PC-9 (cell line): ENCODE measurements at regions not wholly inside any gene's neighbourhood (a gene's known extent, or its start where the extent isn't known, plus 50 kb on each side); places are given as distances from the start of the nearest gene placed in this dataset.

ENCODE experiments used
- BruUV-seq: library from RNA; stranded (reverse); fragments of 400-500 nt; replicated peaks from 2 replicates; lab custom pipeline; 2021; lab: Mats Ljungman, UMichigan
- CTCF ChIA-PET: fragments of 300-600 bp; sonication (Branson Sonifier 250); formaldehyde crosslinking; loops from one replicate; lab custom pipeline; 2022; ENCODE audit warnings: antibody characterized with exemption; lab: Charles Lee
- POLR2A ChIA-PET: fragments of 300-600 bp; sonication (Branson Sonifier 250); formaldehyde crosslinking; loops from one replicate; lab custom pipeline; 2022; ENCODE audit warnings: antibody characterized with exemption; ENCODE audit not compliant: unreplicated experiment; lab: Charles Lee
- DNase-seq, 2 experiments: peaks; one replicate each; pipeline versions ENCODE4 v3.0.0 to v3.0.0-alpha.2; 2015 to 2022; ENCODE audit warnings: mixed read lengths in 1 of 2
- H2AFZ ChIP-seq: fragments of 200-600 bp; sonication (generic); 2 replicates; pipeline ENCODE4 v1.8.1; 2017; ENCODE audit warnings: antibody characterized with exemption
- H3F3A ChIP-seq: fragments of 200-600 bp; sonication (generic); 2 replicates; pipeline ENCODE4 v1.8.1; 2017; ENCODE audit warnings: antibody characterized with exemption, mild to moderate bottlenecking, low read depth; ENCODE audit not compliant: insufficient read depth
- H3K27ac ChIP-seq: fragments of 200-600 bp; sonication (generic); 2 replicates; pipeline ENCODE4 v1.6.1; 2016; ENCODE audit warnings: mixed run types
- H3K27me3 ChIP-seq: fragments of 200-600 bp; sonication (generic); 2 replicates; pipeline ENCODE4 v1.6.1; 2016; ENCODE audit warnings: low read depth, mixed run types; ENCODE audit not compliant: insufficient read depth
- H3K36me3 ChIP-seq: fragments of 200-600 bp; sonication (generic); 2 replicates; pipeline ENCODE4 v1.6.1; 2016; ENCODE audit warnings: low read depth, mixed run types
- H3K4me1 ChIP-seq: fragments of 200-600 bp; sonication (generic); replicated peaks from 2 replicates; pipeline ENCODE4 v1.6.1; 2016; ENCODE audit warnings: mixed run types; ENCODE audit not compliant: insufficient read depth
- H3K4me2 ChIP-seq: fragments of 200-600 bp; sonication (generic); 2 replicates; pipeline ENCODE4 v1.6.1; 2017; ENCODE audit warnings: mixed run types
- H3K4me3 ChIP-seq: fragments of 200-600 bp; sonication (generic); 2 replicates; pipeline ENCODE4 v1.6.1; 2016; ENCODE audit warnings: mixed run types
- H3K79me2 ChIP-seq: fragments of 200-600 bp; sonication (generic); 2 replicates; pipeline ENCODE4 v1.6.1; 2017; ENCODE audit warnings: low read depth, mixed run types
- H3K9me2 ChIP-seq: fragments of 200-600 bp; sonication (generic); 2 replicates; pipeline ENCODE4 v1.8.1; 2017; ENCODE audit warnings: mild to moderate bottlenecking; ENCODE audit not compliant: insufficient read depth
- H3K9me3 ChIP-seq: fragments of 200-600 bp; sonication (generic); 2 replicates; pipeline ENCODE4 v1.8.1; 2016; ENCODE audit warnings: low read depth; ENCODE audit not compliant: insufficient read depth
- H4K20me1 ChIP-seq: fragments of 200-600 bp; sonication (generic); 2 replicates; pipeline ENCODE4 v1.8.1; 2017; ENCODE audit not compliant: insufficient read depth
- CTCF ChIP-seq: fragments of 200-600 bp; sonication (generic); conservative IDR thresholded peaks from 2 replicates; pipeline ENCODE4 v1.6.1; 2017; ENCODE audit warnings: mixed run types, antibody characterized with exemption, mild to moderate bottlenecking, moderate library complexity
- EZH2 ChIP-seq: fragments of 200-600 bp; sonication (generic); IDR thresholded peaks from 2 replicates; pipeline ENCODE4 v1.8.0; 2017; ENCODE audit warnings: antibody characterized with exemption, low read depth
- intact Hi-C: fragments of 100-400 bp; cut with micrococcal nuclease; formaldehyde crosslinking; loops from one replicate; pipeline ENCODE4 v1.10.0; 2022; ENCODE audit not compliant: unreplicated experiment

GRCh38 chr6:110532431-110532830 is 56.0 kb upstream of the SLC22A16 start:
- intact Hi-C loops = no loop called here
- Histone ChIP-seq H3K79me2 (no peaks in the 10 kb centered on the region), H2AFZ (no peak overlapping the region), H3K27ac (no peak overlapping the region), H3K4me1 (peaks cover 42% of the 10 kb centered on the region), H3K4me2 (no peak overlapping the region), H3K4me3 (no peak overlapping the region), H3F3A (peaks cover 34% of the 10 kb centered on the region), H3K27me3 (no peaks in the 10 kb centered on the region), H4K20me1 (no peaks in the 10 kb centered on the region), H3K9me3 (peaks cover 43% of the 10 kb centered on the region), H3K9me2 (no peaks in the 10 kb centered on the region), H3K36me3 (no peaks in the 10 kb centered on the region)
- ChIA-PET POLR2A (no interaction called here), CTCF (no interaction called here)
- no TSS peak for BruUV-seq
- DNase-seq = no peak
- TF ChIP-seq EZH2 (no peak), CTCF (no peak)

GRCh38 chr6:110530671-110531070 is 54.3 kb upstream of the SLC22A16 start:
- no peaks in the 10 kb centered on the region for H3K36me3 ChIP-seq
- no peaks in the 10 kb centered on the region for H3K27me3 ChIP-seq
- intact Hi-C loops = no loop called here
- peaks cover 31% of the 10 kb centered on the region for H3K4me1 ChIP-seq
- CTCF ChIA-PET = no interaction called here
- no peak for DNase-seq
- BruUV-seq = no TSS peak
- no peak overlapping the region for H2AFZ ChIP-seq
- H3K9me3 ChIP-seq = peaks cover 37% of the 10 kb centered on the region
- H3F3A ChIP-seq = peaks cover 19% of the 10 kb centered on the region
- H3K4me3 ChIP-seq = no peak overlapping the region
- TF ChIP-seq CTCF (no peak), EZH2 (no peak)
- H3K27ac ChIP-seq = 0 out of 2 replicates have a peak overlapping the region, but pooled peaks have one; percentile 11
- POLR2A ChIA-PET = no interaction called here
- no peaks in the 10 kb centered on the region for H3K9me2 ChIP-seq
- H3K79me2 ChIP-seq = no peaks in the 10 kb centered on the region
- H3K4me2 ChIP-seq = no peak overlapping the region
- H4K20me1 ChIP-seq = no peaks in the 10 kb centered on the region

- H3F3A ChIP-seq = peaks cover 19% of the 10 kb centered on the region
Measured at GRCh38 chr6:110529907-110530306, 53.5 kb upstream of the SLC22A16 start.

More at GRCh38 chr6:110529907-110530306, 53.5 kb upstream of the SLC22A16 start:
- DNase-seq = no peak
- intact Hi-C loops = loop anchor here (2.0 kb wide), 3 partner anchors 153 to 419 kb away; partner anchors contain the start of gene AMD1
- Histone ChIP-seq H3K79me2 (no peaks in the 10 kb centered on the region), H4K20me1 (no peaks in the 10 kb centered on the region), H3K4me1 (peaks cover 31% of the 10 kb centered on the region), H3K36me3 (no peaks in the 10 kb centered on the region), H3K9me2 (no peaks in the 10 kb centered on the region), H3K27me3 (no peaks in the 10 kb centered on the region), H3K4me2 (no peak overlapping the region), H3K4me3 (no peak overlapping the region), H3K9me3 (peaks cover 29% of the 10 kb centered on the region), H3K27ac (no peak overlapping the region), H2AFZ (no peak overlapping the region)
- TF ChIP-seq CTCF (no peak), EZH2 (no peak)
- CTCF ChIA-PET = no interaction called here
- no TSS peak for BruUV-seq
- POLR2A ChIA-PET = no interaction called here
